ENCODE measurements at regions not wholly inside any gene's neighbourhood (a gene's known extent, or its start where the extent isn't known, plus 50 kb on each side); places are given as distances from the start of the nearest gene placed in this dataset.
"Not testable (repeated sequence)": the region's sequence is repeated elsewhere in the genome, so short reads cannot be mapped to it uniquely, and the experiment has no call there.

DNA sequence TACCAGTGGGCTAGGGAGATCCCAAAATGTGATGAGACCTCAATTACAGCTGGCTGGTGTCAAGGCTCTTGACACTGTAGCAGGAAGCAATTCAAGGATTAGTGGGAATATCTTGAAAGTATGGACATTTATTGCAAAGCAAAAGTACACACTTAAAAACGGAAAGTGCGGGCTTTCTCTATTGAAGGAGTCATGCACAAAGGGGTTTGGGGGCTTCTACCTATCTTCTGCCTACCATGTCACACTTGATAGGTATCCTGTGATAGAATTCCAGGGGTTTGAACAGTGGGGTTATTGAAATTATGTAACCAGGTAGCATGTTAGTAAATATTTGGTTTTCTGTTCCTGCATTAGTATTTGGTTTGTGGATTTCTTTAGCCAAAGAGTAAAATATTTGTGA lies 1652.1 kb upstream of the DDX18 start:
- H3K79me2 ChIP-seq (ENCODE audit: insufficient read depth, low read length) = no peaks in the 10 kb centered on the region

DNA sequence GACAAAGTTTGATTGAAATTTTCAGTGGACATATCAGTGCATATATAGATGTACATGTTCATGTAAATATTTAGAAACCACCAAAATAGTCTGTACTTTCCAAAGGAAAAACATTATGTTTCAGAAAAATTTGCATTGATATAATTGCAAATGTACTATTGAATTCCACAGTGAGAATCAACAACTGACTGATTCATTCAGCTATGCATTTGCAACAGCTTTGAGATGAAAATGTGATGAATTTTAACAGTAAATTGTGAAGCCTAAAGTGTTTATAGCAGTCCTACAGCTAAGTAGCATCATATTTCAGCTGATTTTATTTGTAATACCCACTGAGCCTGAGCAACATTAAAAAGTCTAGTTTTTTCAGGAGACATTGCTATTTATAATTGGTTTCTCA lies 1647.4 kb upstream of the DDX18 start:
- H3K9ac ChIP-seq (ENCODE audit: low read length) = no peak overlapping the region
- no peak overlapping the region for H3K4me2 ChIP-seq (ENCODE audit: low read depth, low read length, poor library complexity, severe bottlenecking)
- H3K27ac ChIP-seq (ENCODE audit: low read depth, low read length) = no peak overlapping the region
- H4K20me1 ChIP-seq (ENCODE audit: low read depth, low read length) = no peaks in the 10 kb centered on the region
- no peaks in the 10 kb centered on the region for H3K36me3 ChIP-seq (ENCODE audit: low read length)
- H3K4me3 ChIP-seq (ENCODE audit: insufficient read depth, low read length, poor library complexity, severe bottlenecking) = no peak overlapping the region
- H3K9me2 ChIP-seq (replicated peaks; ENCODE audit: insufficient read depth, low read length) = no peaks in the 10 kb centered on the region
- no peaks in the 10 kb centered on the region for H3F3A ChIP-seq (ENCODE audit: insufficient read depth)
- no peak overlapping the region for H2AFZ ChIP-seq (ENCODE audit: low read depth, low read length, severe bottlenecking)
- H3K79me2 ChIP-seq (ENCODE audit: insufficient read depth, low read length) = no peaks in the 10 kb centered on the region
- H3K27me3 ChIP-seq (ENCODE audit: low read length) = no peaks in the 10 kb centered on the region
- no peaks in the 10 kb centered on the region for H3K9me3 ChIP-seq (ENCODE audit: insufficient read depth, low read length)
- TF ChIP-seq EZH2phosphoT487 (conservative IDR thresholded peaks at IDR 0.05; ENCODE audit: low read length) = no peak
- TF ChIP-seq, protein P1, sequence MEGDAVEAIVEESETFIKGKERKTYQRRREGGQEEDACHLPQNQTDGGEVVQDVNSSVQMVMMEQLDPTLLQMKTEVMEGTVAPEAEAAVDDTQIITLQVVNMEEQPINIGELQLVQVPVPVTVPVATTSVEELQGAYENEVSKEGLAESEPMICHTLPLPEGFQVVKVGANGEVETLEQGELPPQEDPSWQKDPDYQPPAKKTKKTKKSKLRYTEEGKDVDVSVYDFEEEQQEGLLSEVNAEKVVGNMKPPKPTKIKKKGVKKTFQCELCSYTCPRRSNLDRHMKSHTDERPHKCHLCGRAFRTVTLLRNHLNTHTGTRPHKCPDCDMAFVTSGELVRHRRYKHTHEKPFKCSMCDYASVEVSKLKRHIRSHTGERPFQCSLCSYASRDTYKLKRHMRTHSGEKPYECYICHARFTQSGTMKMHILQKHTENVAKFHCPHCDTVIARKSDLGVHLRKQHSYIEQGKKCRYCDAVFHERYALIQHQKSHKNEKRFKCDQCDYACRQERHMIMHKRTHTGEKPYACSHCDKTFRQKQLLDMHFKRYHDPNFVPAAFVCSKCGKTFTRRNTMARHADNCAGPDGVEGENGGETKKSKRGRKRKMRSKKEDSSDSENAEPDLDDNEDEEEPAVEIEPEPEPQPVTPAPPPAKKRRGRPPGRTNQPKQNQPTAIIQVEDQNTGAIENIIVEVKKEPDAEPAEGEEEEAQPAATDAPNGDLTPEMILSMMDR (IDR thresholded peaks at IDR 0.05; ENCODE audit: insufficient read depth, low read length, poor library complexity, severe bottlenecking) = no peak

More for the DNA sequence above, 1652.1 kb upstream of the DDX18 start:
- Histone ChIP-seq H3K9ac (ENCODE audit: low read length) (no peak overlapping the region), H4K20me1 (ENCODE audit: low read depth, low read length) (no peaks in the 10 kb centered on the region), H3K4me2 (ENCODE audit: low read depth, low read length, poor library complexity, severe bottlenecking) (no peak overlapping the region), H3F3A (ENCODE audit: insufficient read depth) (no peaks in the 10 kb centered on the region), H2AFZ (ENCODE audit: low read depth, low read length, severe bottlenecking) (no peak overlapping the region), H3K27ac (ENCODE audit: low read depth, low read length) (no peak overlapping the region), H3K9me3 (ENCODE audit: insufficient read depth, low read length) (no peaks in the 10 kb centered on the region), H3K4me3 (ENCODE audit: insufficient read depth, low read length, poor library complexity, severe bottlenecking) (no peak overlapping the region), H3K9me2 (replicated peaks; ENCODE audit: insufficient read depth, low read length) (no peaks in the 10 kb centered on the region), H3K36me3 (ENCODE audit: low read length) (no peaks in the 10 kb centered on the region), H3K27me3 (ENCODE audit: low read length) (no peaks in the 10 kb centered on the region)
- TF ChIP-seq, protein P1 (IDR thresholded peaks at IDR 0.05; ENCODE audit: insufficient read depth, low read length, poor library complexity, severe bottlenecking) = no peak
- no peak for TF ChIP-seq EZH2phosphoT487 (conservative IDR thresholded peaks at IDR 0.05; ENCODE audit: low read length)

DNA sequence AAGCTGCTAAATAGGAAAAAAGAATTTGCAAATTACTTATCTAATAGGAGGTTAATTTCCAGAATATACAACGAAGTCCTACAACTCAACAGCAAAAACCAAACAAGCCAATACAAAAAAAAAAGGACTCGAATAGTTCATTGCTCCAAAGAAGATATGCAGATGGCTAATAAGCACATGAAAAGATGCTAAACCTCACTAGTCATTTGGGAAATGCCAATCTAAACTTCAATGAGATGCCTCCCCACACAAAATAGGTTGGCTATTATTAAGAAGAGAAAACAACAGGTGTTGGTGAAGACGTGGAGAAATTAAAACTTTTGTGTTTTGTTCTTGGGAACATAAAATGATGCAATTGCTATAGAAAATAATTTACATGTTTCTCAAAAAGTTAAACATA lies 1634.4 kb upstream of the DDX18 start:
- Histone ChIP-seq H3K4me2 (ENCODE audit: low read depth, low read length, poor library complexity, severe bottlenecking) (no peak overlapping the region), H3F3A (ENCODE audit: insufficient read depth) (no peaks in the 10 kb centered on the region), H3K9ac (ENCODE audit: low read length) (no peak overlapping the region), H4K20me1 (ENCODE audit: low read depth, low read length) (no peaks in the 10 kb centered on the region), H2AFZ (ENCODE audit: low read depth, low read length, severe bottlenecking) (no peak overlapping the region), H3K27me3 (ENCODE audit: low read length) (no peaks in the 10 kb centered on the region), H3K4me3 (ENCODE audit: insufficient read depth, low read length, poor library complexity, severe bottlenecking) (no peak overlapping the region), H3K27ac (ENCODE audit: low read depth, low read length) (no peak overlapping the region), H3K9me3 (ENCODE audit: insufficient read depth, low read length) (no peaks in the 10 kb centered on the region), H3K9me2 (replicated peaks; ENCODE audit: insufficient read depth, low read length) (no peaks in the 10 kb centered on the region), H3K79me2 (ENCODE audit: insufficient read depth, low read length) (no peaks in the 10 kb centered on the region), H3K36me3 (ENCODE audit: low read length) (no peaks in the 10 kb centered on the region)
- TF ChIP-seq EZH2phosphoT487 (conservative IDR thresholded peaks at IDR 0.05; ENCODE audit: low read length) = no peak
- TF ChIP-seq, protein P1 (IDR thresholded peaks at IDR 0.05; ENCODE audit: insufficient read depth, low read length, poor library complexity, severe bottlenecking) = no peak

DNA sequence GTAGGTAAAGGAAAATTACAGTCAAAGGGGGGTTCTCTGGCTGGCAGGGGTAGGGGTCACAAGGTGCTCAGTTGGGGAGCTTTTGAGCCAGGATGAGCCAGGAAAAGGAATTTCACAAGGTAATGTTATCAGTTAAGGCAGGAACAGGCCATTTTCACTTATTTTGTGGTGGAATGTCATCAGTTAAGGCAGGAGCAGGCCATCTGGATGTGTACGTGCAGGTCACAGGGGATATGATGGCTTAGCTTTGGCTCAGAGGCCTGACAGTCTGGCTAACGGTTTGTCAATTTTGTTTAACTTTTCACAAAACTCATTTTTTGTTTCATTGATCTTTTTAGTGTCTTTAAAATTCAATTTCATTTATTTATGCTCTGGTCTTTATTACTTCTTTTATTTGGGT lies 1623.8 kb upstream of the DDX18 start:
- H3K27ac ChIP-seq (ENCODE audit: low read depth, low read length); H3K4me2 ChIP-seq (ENCODE audit: low read depth, low read length, poor library complexity, severe bottlenecking); H3F3A ChIP-seq (ENCODE audit: insufficient read depth); H3K36me3 ChIP-seq (ENCODE audit: low read length); H2AFZ ChIP-seq (ENCODE audit: low read depth, low read length, severe bottlenecking); H3K9ac ChIP-seq (ENCODE audit: low read length); H3K4me3 ChIP-seq (ENCODE audit: insufficient read depth, low read length, poor library complexity, severe bottlenecking); H3K79me2 ChIP-seq (ENCODE audit: insufficient read depth, low read length); H3K27me3 ChIP-seq (ENCODE audit: low read length); H3K9me3 ChIP-seq (ENCODE audit: insufficient read depth, low read length); H4K20me1 ChIP-seq (ENCODE audit: low read depth, low read length); H3K9me2 ChIP-seq (replicated peaks; ENCODE audit: insufficient read depth, low read length): not testable (repeated sequence)
